Astrocyte of the cerebellum (primary cell): ENCODE measurements at regions not wholly inside any gene's neighbourhood (a gene's known extent, or its start where the extent isn't known, plus 50 kb on each side); places are given as distances from the start of the nearest gene placed in this dataset.

ENCODE experiments used
- DNase-seq: peaks from one replicate; pipeline ENCODE4 v3.0.0-alpha.2; 2011; ENCODE audit warnings: low read depth
- H3K4me3 ChIP-seq: 2 replicates; pipeline ENCODE4 v1.5.1; 2011; ENCODE audit warnings: mild to moderate bottlenecking, low read depth, low read length, moderate library complexity
- in situ Hi-C: cut with HindIII; loops from 2 replicates; pipeline ENCODE4 v1.10.0; 2017; ENCODE audit warnings: low sequenced_read_pairs
- TF ChIP-seq, protein P1 (sequence below): IDR thresholded peaks from 2 replicates; pipeline ENCODE4 v1.5.1; 2012; ENCODE audit warnings: low read length, low read depth, moderate library complexity, mild to moderate bottlenecking; ENCODE audit errors: missing control alignments

DNA sequence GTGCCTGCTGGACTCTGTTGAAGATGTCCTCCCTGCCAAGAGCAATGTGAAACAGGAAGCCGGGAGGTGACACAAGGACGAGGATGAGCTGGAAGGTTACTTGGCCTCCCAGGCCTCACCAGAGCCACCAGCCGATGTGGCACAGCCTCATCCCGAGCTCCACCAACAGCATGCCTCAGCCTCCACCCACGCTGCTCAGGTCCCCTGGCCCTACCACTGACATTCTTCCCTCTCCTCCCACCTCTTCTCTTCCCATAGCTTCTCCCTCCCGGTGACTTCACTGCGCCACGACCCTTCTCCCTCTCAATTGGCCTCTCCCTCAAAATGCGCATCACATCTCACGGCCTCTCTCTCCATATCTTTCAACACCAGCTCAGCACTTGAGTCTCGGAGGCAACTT lies 249.9 kb downstream of the SKAP2 start:
- no peak overlapping the region for H3K4me3 ChIP-seq
- no peak for DNase-seq
- in situ Hi-C loops, result no loop called here
- TF ChIP-seq, protein P1, sequence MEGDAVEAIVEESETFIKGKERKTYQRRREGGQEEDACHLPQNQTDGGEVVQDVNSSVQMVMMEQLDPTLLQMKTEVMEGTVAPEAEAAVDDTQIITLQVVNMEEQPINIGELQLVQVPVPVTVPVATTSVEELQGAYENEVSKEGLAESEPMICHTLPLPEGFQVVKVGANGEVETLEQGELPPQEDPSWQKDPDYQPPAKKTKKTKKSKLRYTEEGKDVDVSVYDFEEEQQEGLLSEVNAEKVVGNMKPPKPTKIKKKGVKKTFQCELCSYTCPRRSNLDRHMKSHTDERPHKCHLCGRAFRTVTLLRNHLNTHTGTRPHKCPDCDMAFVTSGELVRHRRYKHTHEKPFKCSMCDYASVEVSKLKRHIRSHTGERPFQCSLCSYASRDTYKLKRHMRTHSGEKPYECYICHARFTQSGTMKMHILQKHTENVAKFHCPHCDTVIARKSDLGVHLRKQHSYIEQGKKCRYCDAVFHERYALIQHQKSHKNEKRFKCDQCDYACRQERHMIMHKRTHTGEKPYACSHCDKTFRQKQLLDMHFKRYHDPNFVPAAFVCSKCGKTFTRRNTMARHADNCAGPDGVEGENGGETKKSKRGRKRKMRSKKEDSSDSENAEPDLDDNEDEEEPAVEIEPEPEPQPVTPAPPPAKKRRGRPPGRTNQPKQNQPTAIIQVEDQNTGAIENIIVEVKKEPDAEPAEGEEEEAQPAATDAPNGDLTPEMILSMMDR, result no peak

DNA sequence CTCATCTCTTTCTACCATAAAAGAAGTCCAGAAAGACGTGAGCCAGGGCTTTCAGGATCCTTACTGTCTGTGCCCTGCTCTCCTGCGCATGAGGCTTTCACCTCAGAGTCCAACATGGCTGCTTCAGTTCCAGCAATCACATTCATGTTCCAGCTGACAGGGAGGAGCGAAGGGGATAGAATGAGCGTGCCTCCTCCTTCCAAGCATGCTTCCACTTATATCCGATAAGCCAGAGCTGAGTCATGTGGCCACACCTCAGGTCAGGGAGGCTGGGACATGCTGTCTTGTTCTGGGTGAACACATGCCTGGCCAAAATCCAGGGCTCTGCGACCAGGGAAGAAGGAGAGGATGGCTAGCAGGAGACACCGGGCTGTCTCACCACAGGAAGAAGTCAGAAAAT lies 248.2 kb downstream of the SKAP2 start:
- no peak for DNase-seq
- in situ Hi-C loops, result no loop called here
- TF ChIP-seq, protein P1, result no peak
- no peak overlapping the region for H3K4me3 ChIP-seq

- H3K4me3 ChIP-seq, result no peak overlapping the region
- in situ Hi-C loops, result no loop called here
- no peak for DNase-seq
- TF ChIP-seq, protein P1, result no peak
Measured at GRCh38 chr7:26617066-26617465, 247.3 kb downstream of the SKAP2 start.
